NB4 (cell line): ENCODE measurements at regions not wholly inside any gene's neighbourhood (a gene's known extent, or its start where the extent isn't known, plus 50 kb on each side); places are given as distances from the start of the nearest gene placed in this dataset.

Experiments used
- DNase-seq: peaks from one replicate; pipeline ENCODE4 v3.0.0; 2010; ENCODE audit warnings: low read depth
- H3K4me3 ChIP-seq: one replicate; pipeline ENCODE4 v1.5.1; 2011; ENCODE audit warnings: mild to moderate bottlenecking, low read depth, low read length, moderate library complexity
- CTCF ChIP-seq: IDR thresholded peaks from one replicate; pipeline ENCODE4 v1.5.1; 2012; ENCODE audit warnings: low read depth, low read length
- MAX ChIP-seq: IDR thresholded peaks from 2 replicates; pipeline ENCODE4 v1.6.1; 2011; ENCODE audit warnings: low read depth, low read length
- MYC ChIP-seq: IDR thresholded peaks from 2 replicates; pipeline ENCODE4 v1.6.1; 2011; ENCODE audit warnings: low read depth, low read length
- POLR2A ChIP-seq: IDR thresholded peaks from 2 replicates; pipeline ENCODE4 v1.6.1; 2011; ENCODE audit warnings: mild to moderate bottlenecking; ENCODE audit not compliant: insufficient read length; ENCODE audit errors: extremely low read depth

GRCh38 chr10:118904286-118904685 lies 125.2 kb upstream of the NANOS1 start:
- H3K4me3 ChIP-seq: no peak overlapping the region
- TF ChIP-seq POLR2A: no peak
- TF ChIP-seq MAX: no peak
- no peak for TF ChIP-seq MYC
- TF ChIP-seq CTCF: no peak
- no peak for DNase-seq

- no peak overlapping the region for H3K4me3 ChIP-seq
- no peak for TF ChIP-seq CTCF
- no peak for TF ChIP-seq MAX
- TF ChIP-seq MYC: no peak
- no peak for TF ChIP-seq POLR2A
- DNase-seq: no peak
Observed at GRCh38 chr10:118907051-118907450, 122.5 kb upstream of the NANOS1 start.

- DNase-seq: no peak
- no peak overlapping the region for H3K4me3 ChIP-seq
- TF ChIP-seq MAX (no peak), CTCF (no peak), POLR2A (no peak), MYC (no peak)
Observed at GRCh38 chr10:118908557-118909256, 120.8 kb upstream of the NANOS1 start.

GRCh38 chr10:118910702-118911101 lies 118.8 kb upstream of the NANOS1 start:
- H3K4me3 ChIP-seq: no peak overlapping the region
- TF ChIP-seq POLR2A (no peak), CTCF (no peak), MYC (no peak), MAX (no peak)
- DNase-seq: no peak

- TF ChIP-seq MYC (no peak), CTCF (no peak), POLR2A (no peak), MAX (no peak)
- DNase-seq: no peak
- no peak overlapping the region for H3K4me3 ChIP-seq
Observed at GRCh38 chr10:118911363-118911762, 118.2 kb upstream of the NANOS1 start.
